Left renal pelvis (tissue), 4 donors: ENCODE measurements at regions not wholly inside any gene's neighbourhood (a gene's known extent, or its start where the extent isn't known, plus 50 kb on each side); places are given as distances from the start of the nearest gene placed in this dataset.

Experiments used
- DNase-seq, 4 donors: peaks; one replicate each; pipeline ENCODE4 v3.0.0-alpha.2; 2013; ENCODE audit warnings: low read depth in 4 of 4, low spot score in 3 of 4

GRCh38 chr13:37944081-37944868 lies 74.7 kb upstream of the TRPC4 start:
- DNase-seq: no peak

DNA sequence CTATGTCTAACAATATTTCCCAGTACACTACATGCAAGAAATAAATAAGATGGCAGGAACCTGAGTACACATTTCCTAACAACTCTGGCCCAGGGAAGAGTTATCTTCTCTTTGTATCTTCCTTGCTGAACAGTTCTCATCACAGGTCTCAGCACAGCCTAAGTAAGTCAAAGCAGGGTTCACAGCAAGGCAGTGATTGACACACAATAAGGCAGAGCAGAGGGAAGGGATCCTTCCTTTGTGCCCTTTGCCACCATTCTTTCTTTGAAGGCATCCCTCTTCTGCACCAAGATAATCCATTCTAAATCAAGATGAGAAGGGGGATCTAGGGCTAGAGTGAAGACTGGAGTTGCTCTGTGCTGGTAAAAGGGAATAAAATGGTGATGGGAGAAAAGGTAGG lies 73.4 kb upstream of the TRPC4 start:
- DNase-seq: no peak

DNA sequence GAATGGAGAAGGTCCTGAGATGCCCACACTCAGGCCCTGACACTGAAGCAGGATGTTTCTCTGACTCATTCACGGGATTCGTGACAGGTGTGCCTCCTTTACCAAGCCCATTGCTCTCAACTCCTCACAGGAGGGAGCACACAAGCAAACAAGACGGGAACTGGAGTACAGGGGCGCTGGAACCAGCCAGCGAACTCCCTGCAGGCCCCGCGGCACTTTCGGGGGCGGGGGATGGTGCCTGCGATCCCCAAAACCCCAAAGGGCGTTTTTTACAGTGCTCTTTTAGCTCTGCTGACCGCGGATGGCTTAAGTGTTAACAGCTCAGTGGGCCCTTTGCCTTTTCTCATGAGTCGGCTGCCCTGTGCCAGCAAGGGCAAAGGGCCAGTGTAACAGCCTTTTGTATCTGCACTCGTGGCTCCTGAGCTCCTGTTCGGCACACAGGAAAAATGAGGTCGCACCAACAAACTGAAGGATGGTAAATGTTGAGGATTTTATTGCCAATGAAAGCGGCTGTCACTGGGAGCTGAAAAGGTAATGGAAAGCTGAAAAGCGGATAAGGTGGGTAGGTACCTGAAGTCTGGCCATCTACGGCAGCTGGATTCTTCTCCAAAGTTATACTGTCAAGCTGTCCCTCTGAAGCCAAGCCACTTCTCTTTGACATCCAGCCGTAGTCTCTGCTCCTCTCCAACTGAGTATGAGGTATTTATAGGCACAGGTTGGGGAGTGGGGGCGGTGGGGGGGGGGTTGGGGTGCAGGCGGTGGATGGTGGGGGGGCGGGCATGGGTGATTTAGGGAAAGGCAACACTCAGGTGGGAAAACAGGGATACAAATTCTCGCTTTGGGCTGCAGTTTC lies 65.0 kb upstream of the TRPC4 start:
- no peak for DNase-seq

DNA sequence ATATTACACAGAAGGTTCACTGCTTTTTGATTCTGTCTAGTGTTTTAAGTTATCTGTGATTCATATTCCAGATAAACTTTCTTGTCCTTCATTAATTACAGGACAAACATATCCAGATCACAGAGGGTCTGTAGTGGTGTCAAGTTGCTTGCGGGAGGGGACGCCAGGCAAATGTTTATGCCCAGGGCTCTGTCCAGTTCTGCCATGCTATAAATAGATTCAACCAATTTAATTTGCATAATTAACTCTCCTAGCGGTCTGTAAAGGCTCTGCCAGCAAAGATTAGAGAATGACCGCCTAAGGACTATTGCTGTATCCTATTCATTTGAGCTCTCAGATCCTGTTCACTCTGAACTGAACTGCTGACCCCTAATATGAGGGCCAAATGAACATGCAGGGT lies 59.7 kb upstream of the TRPC4 start:
- DNase-seq: no peak

- no peak for DNase-seq
Measured at GRCh38 chr13:37927561-37927960, 58.0 kb upstream of the TRPC4 start.

GRCh38 chr13:37925878-37926473 lies 56.4 kb upstream of the TRPC4 start:
- no peak for DNase-seq

DNA sequence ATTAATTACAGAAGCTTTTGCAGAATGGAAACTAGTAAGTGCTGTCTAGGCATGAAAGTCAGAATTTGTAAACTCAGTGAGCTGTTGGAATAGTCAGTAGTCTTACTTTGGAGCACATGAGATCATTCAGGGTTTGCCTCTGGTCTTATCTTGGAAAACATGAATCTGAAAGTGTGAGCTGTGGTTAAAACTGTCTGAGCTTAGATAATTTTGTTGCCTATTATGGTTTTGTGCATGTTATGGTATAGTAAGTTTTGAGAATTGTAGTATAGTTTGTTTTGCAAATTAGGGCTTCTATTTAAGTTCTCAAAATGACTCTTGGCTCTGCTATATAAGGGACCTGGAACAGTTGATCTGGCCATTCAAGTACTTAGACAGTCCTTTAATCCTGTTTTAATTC lies 53.7 kb upstream of the TRPC4 start:
- DNase-seq: no peak

GRCh38 chr13:37919329-37919880 lies 49.8 kb upstream of the TRPC4 start:
- DNase-seq: no peak
